LNCaP clone FGC (cell line): ENCODE measurements at regions not wholly inside any gene's neighbourhood (a gene's known extent, or its start where the extent isn't known, plus 50 kb on each side); places are given as distances from the start of the nearest gene placed in this dataset.

Experiments
- DNase-seq: peaks from one replicate; pipeline ENCODE4 v3.0.0-alpha.2; 2011; ENCODE audit warnings: low read depth
- H3K4me3 ChIP-seq: 2 replicates; pipeline ENCODE4 v1.5.1; 2011; ENCODE audit warnings: mild to moderate bottlenecking, low read depth, low read length, control low read depth
- TF ChIP-seq, protein P1 (sequence below): IDR thresholded peaks from 2 replicates; pipeline ENCODE4 v1.5.1; 2012; ENCODE audit warnings: mild to moderate bottlenecking; ENCODE audit not compliant: control insufficient read depth, insufficient read depth; ENCODE audit errors: extremely low read depth

DNA sequence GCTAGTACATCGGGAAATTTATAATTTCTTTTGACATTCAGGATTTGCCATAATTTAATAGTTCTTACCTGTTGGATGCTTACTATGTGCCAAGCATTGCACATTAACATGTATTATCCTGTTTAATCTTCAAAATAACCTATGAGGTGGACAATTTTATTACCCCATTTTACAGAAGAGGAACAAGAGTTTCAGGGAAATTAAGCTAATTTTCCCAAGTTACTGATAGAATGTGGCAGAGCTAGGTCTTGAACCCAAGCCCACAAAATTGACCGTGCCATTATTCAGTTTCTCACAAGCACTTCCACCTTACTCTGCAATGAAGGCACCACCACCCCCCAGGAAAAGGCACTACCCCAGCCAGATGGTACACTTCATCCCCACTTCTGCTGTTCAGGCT is 161.1 kb upstream of the PLEKHG7 start:
- H3K4me3 ChIP-seq: no peak overlapping the region
- TF ChIP-seq, protein P1, sequence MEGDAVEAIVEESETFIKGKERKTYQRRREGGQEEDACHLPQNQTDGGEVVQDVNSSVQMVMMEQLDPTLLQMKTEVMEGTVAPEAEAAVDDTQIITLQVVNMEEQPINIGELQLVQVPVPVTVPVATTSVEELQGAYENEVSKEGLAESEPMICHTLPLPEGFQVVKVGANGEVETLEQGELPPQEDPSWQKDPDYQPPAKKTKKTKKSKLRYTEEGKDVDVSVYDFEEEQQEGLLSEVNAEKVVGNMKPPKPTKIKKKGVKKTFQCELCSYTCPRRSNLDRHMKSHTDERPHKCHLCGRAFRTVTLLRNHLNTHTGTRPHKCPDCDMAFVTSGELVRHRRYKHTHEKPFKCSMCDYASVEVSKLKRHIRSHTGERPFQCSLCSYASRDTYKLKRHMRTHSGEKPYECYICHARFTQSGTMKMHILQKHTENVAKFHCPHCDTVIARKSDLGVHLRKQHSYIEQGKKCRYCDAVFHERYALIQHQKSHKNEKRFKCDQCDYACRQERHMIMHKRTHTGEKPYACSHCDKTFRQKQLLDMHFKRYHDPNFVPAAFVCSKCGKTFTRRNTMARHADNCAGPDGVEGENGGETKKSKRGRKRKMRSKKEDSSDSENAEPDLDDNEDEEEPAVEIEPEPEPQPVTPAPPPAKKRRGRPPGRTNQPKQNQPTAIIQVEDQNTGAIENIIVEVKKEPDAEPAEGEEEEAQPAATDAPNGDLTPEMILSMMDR: no peak
- no peak for DNase-seq

GRCh38 chr12:92540782-92541423 is 161.9 kb upstream of the PLEKHG7 start:
- H3K4me3 ChIP-seq: no peak overlapping the region
- TF ChIP-seq, protein P1: no peak
- DNase-seq: no peak

DNA sequence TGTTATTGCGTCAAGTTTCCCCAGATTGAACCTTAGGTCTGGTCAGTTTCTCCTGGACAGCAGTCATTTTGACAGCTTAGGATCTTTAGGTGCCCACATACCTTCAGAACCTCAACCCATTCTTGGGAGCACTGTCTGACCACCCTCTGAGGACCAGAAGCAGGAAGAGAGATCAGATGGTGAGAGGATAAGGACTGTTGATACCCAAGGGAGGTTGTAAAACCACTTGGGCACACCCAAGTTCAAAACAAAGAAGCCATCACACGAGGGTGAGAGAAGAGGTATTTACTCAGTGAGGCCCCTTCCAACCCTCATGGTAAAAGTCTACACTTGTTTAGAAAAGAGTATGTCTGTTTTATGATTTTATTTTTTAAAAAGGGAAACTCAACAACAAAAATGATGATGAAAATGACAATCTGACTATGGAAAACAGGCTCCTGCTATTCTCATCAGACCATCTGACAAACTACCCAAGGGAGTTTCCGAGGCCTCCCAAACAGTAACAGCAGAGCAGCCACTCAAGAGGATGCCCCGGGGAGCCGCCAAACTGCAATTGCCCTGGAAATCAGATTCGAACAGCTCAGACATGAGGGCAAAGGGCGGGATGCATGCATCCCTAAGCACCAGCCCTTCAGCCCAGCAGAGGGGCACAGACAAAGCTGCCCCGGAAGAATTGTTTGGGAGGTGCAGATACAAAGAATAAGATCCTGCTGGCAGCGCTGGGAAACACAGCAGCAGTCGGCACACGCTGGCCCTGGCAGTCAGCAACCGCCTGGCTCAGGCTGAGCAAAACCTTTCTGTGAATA is 162.6 kb upstream of the PLEKHG7 start:
- H3K4me3 ChIP-seq: no peak overlapping the region
- DNase-seq: no peak
- TF ChIP-seq, protein P1: no peak

DNA sequence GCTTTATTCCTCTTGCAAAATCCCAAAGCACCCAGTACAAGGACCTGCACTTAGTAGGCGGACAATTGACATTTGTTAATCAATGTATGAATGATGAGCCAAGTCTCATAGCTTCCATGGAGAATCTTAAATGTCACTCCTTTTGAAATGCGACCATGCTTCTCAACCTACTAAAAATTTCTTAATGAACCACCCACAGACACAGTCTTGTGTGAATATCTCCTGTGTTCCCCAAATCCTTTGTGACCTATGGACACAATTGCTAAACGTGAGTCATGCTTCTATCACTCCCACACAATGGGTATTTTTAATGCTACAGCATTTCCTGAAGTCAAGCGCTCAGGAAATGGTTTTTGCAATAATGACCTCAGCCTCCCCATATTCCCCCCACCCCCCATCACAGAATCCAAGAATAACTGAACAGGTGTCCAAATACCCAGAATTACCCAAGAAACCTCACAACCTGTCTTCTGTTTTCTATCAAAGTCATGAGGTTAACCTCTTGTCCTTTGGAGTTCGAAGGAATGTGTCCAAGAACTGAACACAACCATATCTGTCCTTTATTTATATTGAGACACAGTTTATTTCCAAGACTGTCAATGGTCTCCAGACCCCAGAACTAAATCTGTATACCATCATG is 163.6 kb upstream of the PLEKHG7 start:
- H3K4me3 ChIP-seq: no peak overlapping the region
- TF ChIP-seq, protein P1: no peak
- no peak for DNase-seq

DNA sequence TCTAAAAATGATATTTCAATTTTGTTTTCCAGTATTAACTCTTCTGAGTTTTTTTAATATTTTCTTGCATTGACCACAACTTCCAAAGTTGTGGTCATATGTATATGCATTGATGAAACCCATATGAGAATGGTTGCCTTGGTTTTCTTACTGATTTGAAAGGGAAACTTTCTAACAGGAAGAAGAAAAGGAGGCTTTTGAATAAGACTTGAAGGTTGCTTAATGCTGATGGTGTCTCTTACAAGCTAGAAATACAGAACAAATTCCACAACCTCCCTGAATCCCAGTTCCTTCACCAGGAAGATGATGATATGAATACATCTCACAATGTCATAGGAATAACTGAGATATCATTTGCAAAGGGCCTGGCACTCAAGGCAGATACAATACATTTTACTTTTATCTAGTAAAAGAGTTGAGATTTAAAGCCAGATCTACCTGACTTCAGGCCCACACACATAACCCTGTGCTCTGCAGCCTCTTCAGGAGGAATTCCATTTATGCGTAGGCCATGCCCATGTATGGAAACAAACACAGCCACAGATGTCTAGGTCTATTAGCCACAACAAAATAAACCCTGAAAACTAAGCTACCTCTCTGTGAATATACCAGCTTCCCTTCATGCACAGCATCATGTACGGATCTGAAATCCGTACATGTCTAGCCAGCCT is 165.4 kb upstream of the PLEKHG7 start:
- no peak for DNase-seq
- no peak overlapping the region for H3K4me3 ChIP-seq
- TF ChIP-seq, protein P1: no peak

DNA sequence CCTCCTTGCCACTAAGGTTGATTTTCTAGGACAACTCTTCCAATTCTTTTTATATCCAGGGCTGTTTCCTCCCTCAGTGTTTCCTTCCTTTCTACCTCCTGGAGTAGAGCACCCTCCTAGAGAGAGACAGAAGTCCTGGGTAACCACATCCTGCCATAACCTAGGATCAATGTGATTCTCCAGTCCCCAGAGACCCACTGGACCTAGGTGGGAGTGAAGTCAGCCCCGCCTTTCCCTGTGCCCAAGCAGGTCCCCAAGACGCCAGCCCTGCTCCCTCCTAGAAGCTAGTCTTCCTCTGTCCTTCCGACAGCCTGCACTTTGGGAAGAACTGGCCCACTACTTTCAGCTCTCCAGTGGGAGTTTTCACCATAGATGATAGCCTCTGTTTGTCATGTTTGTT is 166.8 kb upstream of the PLEKHG7 start:
- H3K4me3 ChIP-seq: no peak overlapping the region
- TF ChIP-seq, protein P1: no peak
- no peak for DNase-seq
